HG02852 (cell line): ENCODE measurements at regions not wholly inside any gene's neighbourhood (a gene's known extent, or its start where the extent isn't known, plus 50 kb on each side); places are given as distances from the start of the nearest gene placed in this dataset.

Experiments
- ATAC-seq: cut with Tn5 transposase; IDR thresholded peaks from one replicate; pipeline ENCODE4 v1.9.1; 2021; ENCODE audit warnings: mild to moderate bottlenecking, moderate library complexity; ENCODE audit not compliant: unreplicated experiment

- no peak for ATAC-seq
Measured at GRCh38 chr5:35367526-35367925, 137.2 kb upstream of the PRLR start.

GRCh38 chr5:35365758-35366157 lies 135.5 kb upstream of the PRLR start:
- ATAC-seq = no peak

DNA sequence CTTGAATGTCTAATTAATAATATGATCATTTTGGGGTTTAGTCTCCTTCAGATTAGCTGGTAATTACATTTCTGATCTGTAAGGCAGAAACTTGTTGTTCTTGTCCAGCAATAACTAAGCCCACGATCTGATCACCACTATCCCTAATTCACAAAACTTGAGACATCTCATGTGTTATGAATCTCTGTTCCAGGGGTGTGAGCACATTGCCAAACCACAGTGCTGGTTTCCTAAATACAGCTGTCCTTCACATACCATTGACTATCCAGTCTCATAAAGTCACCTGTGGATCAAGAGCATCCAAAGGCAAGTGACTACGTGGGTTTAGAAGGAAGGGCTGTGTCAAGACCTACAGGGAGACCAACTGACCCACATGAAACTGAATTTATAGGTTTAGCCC lies 134.1 kb upstream of the PRLR start:
- ATAC-seq = no peak

- no peak for ATAC-seq
Measured at GRCh38 chr5:35363387-35363965, 133.2 kb upstream of the PRLR start.

DNA sequence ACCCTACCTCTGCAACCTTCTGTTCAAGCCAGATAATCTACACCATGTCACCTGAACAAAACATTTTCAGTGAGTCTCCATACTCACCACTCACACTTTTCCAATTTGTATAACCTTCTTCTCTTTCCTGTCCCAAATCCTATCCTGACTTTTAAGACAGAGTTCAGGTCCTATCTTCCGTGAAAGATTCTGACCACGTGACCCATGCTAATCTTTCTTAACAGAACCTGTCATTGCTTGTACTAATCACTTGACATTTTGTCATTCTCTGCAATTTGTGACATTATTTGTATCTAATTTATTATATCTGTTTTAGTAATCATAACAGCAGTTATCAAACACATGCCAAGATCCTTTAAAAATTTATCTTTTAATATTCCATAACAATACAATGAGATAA lies 132.5 kb upstream of the PRLR start:
- ATAC-seq = no peak

GRCh38 chr5:35360671-35361070 lies 130.4 kb upstream of the PRLR start:
- no peak for ATAC-seq

DNA sequence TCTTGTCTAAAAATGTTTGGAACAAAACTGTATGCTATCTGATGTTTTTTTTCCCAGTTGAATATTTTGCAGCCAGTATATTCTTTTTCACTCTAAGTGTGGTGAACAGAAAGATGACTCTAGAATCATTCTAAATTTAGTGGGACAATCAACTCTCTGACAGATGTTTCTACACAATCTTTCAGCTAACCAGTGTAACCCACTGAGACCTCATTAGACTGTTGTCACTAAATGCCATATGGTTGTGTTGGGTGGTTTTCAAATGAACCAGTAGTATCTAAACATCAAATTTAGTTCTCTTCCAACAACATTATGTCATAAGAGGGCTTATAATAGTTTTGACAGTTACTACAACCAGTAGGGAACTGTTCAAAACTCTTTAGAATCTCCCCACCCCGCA lies 129.6 kb upstream of the PRLR start:
- ATAC-seq = no peak

DNA sequence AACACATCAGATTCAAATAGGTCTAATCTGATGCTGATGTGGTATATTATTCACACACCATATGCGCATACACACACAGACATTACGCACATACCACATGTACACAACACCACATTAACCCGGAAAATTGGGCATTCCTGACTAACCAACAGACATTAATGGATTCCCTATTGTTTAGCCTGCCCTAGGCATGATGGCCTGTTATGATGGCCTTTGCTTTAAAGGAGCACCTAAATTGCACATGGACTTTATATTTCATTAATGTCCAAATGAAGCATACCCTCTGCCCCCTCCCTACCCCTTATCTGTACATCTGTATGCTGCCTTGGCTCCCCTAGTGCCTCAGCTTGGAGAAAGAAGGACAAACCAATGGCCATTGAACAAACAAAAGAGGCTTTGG lies 127.7 kb upstream of the PRLR start:
- ATAC-seq = no peak

- no peak for ATAC-seq
Measured at GRCh38 chr5:35356725-35357124, 126.4 kb upstream of the PRLR start.

DNA sequence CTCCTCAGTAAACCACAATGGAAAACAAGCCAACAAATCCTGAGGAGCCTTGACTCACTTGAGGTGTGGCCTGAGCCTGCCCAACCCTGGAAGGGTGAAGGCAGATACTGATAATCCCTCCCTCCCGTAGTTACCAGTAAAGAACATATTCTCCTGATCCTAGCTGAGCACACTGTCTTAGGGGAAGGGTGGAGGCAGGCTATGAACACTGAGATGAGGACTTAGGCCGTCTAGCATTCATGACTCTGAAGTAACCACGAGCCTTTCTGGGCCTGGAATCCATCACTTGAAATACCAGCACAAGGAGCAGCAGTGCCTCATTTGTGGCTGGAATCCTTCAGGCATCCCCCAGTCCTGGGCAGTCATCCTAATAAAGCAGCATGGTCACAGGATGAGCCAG lies 124.5 kb upstream of the PRLR start:
- no peak for ATAC-seq

DNA sequence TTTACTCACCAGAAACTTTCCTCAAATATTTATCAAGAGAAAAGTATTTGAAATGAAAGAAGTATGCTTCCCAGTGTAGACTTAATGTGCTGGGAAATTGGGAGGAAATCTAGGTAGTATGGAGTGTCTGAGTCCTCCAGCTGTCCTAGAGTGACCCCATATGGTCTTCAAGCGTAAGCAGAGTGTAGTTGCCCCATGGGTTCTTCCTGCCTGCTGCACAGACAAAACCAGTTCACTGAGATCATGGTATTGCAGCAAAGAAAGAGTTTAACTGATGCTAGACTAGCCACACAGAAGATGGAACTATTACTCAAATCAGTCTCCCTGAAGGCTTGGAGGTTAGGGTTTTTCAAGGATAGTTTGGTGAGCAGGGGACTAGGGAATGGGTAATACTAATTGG lies 114.9 kb upstream of the PRLR start:
- no peak for ATAC-seq

- no peak for ATAC-seq
Measured at GRCh38 chr5:35342664-35343063, 112.4 kb upstream of the PRLR start.

DNA sequence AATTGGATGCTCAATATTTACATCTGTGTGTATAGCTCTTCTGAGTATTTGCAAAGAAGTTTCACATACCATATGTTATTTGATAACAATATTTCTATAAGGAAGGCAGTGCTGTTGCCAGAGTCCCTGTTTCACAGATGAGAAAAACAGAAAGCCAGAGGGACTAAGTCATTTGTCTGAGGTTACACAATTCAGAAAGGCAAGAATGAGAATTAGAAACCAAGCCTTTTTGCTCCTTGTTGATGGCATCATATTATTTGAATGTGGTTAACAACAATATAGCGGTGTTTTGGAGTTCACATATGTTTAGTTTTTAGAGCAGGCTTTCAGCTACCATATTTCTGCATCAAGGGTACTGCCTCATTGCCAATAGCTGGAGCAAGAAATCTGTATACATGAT lies 110.9 kb upstream of the PRLR start:
- ATAC-seq = no peak

DNA sequence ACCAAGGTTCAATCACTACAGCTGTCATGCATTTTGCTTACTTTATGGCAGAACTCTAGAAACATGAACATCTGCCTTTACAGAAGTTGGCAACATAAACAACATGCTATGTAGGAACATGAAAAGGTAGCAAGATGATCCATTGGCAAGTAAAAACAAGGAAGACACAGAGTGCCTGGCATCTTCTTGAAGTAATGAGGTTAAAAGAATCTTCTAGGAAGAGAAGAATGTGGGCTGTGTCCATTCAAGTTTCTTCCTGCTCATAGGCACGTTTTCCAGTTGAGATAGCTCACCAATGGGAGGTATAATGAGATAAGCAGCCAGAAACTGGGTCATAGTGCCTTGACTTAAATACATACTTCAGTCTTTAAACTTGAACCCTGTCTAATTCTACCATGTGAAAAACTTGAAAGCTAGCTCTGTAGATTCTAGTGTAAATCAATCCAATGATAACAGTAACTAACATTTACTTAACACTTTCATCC lies 109.4 kb upstream of the PRLR start:
- no peak for ATAC-seq

- no peak for ATAC-seq
Measured at GRCh38 chr5:35339006-35339405, 108.7 kb upstream of the PRLR start.

DNA sequence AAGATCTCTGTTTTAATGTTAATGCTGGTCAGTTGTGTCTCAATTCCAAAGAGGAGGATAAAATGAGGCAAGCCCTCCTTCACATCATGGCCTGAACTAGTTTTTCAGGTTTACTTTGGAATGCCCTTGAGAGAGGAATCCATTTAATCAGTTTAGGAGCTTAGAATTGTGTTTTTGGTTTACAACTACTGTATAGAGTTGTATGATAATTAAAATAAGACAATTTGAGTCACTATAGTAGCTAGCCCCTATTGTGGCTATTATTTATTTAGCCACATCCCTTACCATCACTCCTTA lies 107.8 kb upstream of the PRLR start:
- no peak for ATAC-seq

GRCh38 chr5:35337340-35338156 lies 107.3 kb upstream of the PRLR start:
- ATAC-seq = no peak

DNA sequence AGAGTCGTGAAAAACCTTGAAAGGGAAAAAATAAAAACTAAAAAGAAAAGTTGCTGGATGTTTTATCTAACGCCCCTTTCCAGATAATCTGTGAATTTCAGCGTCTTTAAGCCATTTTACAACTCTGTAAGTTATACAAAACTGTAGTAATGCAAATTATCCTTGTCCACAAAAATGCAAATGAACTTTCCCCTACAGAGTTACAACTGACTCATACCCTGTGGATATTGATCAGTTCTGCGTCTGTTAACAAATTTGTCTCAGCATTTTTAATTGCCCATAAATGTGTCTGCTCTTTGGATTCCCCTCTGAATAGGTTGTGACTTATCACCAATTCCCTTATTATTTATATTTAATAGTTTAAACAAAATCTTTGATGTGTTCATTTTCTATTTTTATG lies 105.9 kb upstream of the PRLR start:
- no peak for ATAC-seq

DNA sequence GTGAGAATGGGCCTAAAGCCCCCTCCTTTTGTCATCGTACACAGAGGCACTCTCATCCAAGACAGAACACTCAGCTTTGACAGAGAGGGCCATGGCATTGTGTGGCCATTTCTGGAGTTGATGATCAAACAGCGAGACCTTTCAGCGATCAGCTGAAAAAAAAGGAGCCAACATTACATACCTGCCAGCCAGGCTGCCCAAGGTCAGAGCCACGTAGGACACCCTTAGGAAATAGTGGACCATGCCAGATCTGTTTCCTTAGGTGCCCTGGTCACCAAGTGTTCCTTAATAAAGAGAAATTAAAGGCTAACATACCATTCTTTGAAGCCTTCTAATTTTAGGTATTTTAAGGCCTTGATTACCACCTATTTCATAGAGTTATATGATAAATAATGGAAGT lies 105.5 kb upstream of the PRLR start:
- no peak for ATAC-seq

DNA sequence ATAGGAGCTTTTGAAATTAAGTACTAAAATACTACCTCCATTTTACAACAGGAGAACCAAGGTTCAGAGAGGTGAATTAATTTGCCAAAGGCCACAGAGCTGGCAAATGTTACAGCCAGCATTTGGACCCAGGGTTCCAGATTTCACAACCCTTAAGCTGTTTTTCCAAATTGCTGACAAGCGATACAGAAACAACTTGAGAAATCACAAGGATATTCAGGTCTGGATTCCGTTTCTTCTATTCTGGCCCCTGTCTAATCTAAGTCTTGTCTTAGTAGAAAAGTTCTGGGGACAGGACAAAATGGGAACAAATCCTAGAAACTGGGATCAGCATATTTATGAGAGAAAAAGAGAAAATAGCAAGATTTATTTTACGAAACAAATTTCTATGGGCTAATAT lies 103.1 kb upstream of the PRLR start:
- no peak for ATAC-seq

GRCh38 chr5:35331956-35332950 lies 102.0 kb upstream of the PRLR start:
- no peak for ATAC-seq

GRCh38 chr5:35325836-35326235 lies 95.5 kb upstream of the PRLR start:
- ATAC-seq = no peak
